ENCODE measurements at regions not wholly inside any gene's neighbourhood (a gene's known extent, or its start where the extent isn't known, plus 50 kb on each side); places are given as distances from the start of the nearest gene placed in this dataset.

DNA sequence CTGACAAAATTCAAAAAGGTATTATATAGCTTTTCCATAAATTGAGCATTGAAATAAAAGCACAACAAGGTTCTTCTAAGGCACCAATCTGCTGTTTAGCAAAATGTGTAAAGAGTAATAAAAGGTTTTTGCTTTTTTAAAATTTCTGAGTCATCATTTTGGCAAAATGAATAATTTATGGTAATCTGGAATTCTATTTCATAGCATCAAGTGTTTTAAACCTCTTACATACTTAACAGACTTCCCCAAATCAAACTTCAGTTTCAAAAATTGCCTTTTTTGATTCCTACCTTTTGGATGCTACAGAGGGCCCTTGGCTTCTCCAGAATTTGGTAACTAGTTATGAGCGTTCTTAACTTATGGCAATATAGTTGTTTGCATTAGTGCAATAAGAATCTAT, 154.0 kb upstream of the ELAC2 start:
- H3K4me3 ChIP-seq (ENCODE audit: low read depth, low read length): no peak overlapping the region
- no peak for DNase-seq (ENCODE audit: low read depth)
- TF ChIP-seq, protein P1, sequence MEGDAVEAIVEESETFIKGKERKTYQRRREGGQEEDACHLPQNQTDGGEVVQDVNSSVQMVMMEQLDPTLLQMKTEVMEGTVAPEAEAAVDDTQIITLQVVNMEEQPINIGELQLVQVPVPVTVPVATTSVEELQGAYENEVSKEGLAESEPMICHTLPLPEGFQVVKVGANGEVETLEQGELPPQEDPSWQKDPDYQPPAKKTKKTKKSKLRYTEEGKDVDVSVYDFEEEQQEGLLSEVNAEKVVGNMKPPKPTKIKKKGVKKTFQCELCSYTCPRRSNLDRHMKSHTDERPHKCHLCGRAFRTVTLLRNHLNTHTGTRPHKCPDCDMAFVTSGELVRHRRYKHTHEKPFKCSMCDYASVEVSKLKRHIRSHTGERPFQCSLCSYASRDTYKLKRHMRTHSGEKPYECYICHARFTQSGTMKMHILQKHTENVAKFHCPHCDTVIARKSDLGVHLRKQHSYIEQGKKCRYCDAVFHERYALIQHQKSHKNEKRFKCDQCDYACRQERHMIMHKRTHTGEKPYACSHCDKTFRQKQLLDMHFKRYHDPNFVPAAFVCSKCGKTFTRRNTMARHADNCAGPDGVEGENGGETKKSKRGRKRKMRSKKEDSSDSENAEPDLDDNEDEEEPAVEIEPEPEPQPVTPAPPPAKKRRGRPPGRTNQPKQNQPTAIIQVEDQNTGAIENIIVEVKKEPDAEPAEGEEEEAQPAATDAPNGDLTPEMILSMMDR (conservative IDR thresholded peaks at IDR 0.05; ENCODE audit: low read depth, low read length): no peak

DNA sequence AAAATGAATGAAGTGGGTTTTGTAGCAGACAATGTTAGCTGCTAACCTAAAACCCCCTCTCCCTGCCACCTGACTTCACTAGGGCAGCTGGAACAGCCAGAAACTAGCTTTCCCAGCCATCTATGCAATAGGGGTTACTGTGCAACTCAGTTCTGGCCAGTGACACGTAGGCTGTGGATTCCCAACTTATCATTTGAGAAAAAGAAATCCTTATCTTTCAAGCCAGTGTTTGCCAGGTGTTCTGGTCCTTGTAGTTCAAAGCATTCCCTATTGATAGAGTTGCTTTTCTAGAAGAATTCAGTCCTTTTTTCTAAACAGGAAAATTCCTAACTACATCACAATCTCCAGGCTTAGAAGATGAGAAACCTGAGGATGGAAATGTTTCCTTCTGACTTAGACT, 144.5 kb upstream of the ELAC2 start:
- H3K4me3 ChIP-seq (ENCODE audit: low read depth, low read length): no peak overlapping the region
- no peak for DNase-seq (ENCODE audit: low read depth)
- TF ChIP-seq, protein P1 (conservative IDR thresholded peaks at IDR 0.05; ENCODE audit: low read depth, low read length): no peak

DNA sequence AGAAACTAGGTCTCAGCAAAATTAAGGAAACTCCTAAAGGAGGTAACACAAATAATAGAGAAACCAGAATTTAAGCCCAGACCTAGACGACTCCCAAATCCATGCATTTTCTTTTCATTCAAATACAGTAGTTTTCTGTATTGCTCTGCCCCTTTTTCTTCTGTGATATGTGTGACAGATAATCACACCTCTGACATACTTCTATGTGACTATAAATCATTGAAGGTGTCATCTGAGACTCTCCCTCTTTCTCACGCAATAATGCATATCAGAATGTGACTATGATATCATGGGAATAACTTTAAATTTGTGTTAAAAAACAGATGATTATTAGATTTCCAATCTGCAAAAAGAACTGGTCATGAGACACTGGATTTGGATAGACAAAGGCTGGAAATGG, 143.0 kb upstream of the ELAC2 start:
- TF ChIP-seq, protein P1 (conservative IDR thresholded peaks at IDR 0.05; ENCODE audit: low read depth, low read length): no peak
- no peak overlapping the region for H3K4me3 ChIP-seq (ENCODE audit: low read depth, low read length)
- DNase-seq (ENCODE audit: low read depth): no peak

DNA sequence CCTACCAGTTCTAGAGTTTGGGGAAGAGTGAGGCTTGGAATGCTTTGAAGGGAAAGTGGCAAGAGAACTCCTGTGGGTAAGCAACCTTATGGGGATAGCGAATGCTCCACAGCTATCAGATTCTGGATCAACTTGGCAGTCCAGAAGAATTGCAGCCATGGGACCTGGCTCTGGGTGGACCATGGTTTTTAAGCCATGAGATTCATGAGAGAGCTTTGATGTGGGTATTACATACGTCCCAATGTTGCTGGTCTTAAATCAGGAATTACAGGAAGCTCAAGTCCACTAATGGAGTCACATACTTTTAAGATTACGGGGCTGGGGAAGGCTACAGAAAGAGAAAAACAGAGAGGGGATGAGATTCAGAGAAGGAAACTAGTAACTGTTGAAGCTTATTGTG, 142.5 kb upstream of the ELAC2 start:
- no peak overlapping the region for H3K4me3 ChIP-seq (ENCODE audit: low read depth, low read length)
- TF ChIP-seq, protein P1 (conservative IDR thresholded peaks at IDR 0.05; ENCODE audit: low read depth, low read length): no peak
- no peak for DNase-seq (ENCODE audit: low read depth)

DNA sequence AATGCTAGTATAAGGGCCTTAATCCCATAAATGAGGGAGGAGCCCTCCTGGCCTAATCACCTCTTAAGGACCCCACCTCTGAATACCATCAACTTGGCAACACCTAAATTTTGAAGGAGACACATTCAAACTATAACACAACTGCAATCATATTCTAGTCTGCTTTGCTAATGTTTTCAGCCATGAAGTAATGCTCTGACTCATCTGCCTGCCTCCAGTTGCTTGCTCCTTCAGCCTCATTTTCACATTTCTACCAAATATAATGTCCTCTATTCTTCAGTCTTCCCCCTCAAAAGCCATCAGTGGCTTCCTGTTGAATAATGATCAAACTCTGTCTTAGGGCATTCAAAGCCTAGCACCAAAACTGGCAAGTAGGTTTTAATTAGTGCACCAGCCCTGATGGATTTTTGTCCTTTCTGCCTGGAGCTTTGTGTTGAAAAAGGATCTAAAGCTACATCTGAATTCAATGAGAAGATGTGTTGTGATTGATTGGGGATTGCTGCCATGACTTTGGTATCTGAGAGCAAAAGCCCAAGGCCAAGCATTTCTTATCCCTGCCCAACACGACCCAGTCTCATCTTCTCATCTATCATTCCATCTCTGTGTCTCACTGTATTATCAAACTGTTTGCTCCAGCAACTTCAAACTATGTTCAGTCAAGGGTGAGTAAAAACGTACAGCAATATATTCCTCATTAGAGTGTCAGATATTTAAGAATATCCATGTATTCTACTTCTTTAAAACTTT, 140.8 kb upstream of the ELAC2 start:
- no peak for DNase-seq (ENCODE audit: low read depth)
- H3K4me3 ChIP-seq (ENCODE audit: low read depth, low read length): no peak overlapping the region
- TF ChIP-seq, protein P1 (conservative IDR thresholded peaks at IDR 0.05; ENCODE audit: low read depth, low read length): no peak

DNA sequence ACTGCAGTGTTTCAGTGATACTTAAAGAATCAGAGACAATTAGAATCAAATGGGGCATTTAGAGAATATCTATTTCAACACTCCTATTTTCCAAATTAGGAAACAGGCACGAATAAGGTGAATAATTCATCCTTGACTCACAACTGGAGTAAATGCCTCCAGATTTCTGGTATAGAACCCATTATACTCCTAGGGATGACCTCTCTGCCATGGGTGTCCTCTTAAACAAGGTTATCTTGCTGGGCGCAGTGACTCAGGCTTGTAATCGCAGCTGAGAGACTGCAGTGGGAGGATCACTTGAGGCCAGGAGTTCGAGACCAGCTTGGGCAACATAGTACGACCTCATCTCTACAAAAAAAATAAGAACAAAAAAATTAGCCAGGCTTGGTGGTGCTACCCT, 139.8 kb upstream of the ELAC2 start:
- DNase-seq (ENCODE audit: low read depth): no peak
- TF ChIP-seq, protein P1 (conservative IDR thresholded peaks at IDR 0.05; ENCODE audit: low read depth, low read length): no peak
- H3K4me3 ChIP-seq (ENCODE audit: low read depth, low read length): no peak overlapping the region

DNA sequence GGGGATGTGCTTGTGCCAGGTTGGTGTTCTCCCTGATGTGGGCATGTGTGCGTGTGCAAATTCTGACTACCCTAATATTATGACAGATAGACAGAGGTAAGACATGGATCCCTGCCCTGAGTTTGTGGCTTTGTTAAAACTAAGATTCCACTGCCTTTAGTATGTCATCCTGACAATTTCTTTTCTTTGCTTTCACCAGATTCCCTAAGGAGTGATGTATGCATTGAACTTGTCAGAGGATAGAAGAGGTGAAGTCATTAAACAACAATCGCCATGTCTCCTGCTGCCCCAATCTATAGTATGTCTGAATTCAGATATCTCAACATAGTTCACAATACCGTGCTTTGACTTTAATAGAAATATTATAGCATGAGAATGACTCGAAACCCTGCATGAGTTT, 137.1 kb upstream of the ELAC2 start:
- H3K4me3 ChIP-seq (ENCODE audit: low read depth, low read length): no peak overlapping the region
- TF ChIP-seq, protein P1 (conservative IDR thresholded peaks at IDR 0.05; ENCODE audit: low read depth, low read length): no peak
- DNase-seq (ENCODE audit: low read depth): no peak
